Endodermal cell (in vitro differentiated cells): ENCODE measurements at regions not wholly inside any gene's neighbourhood (a gene's known extent, or its start where the extent isn't known, plus 50 kb on each side); places are given as distances from the start of the nearest gene placed in this dataset.

Source experiments
- DNase-seq: peaks from one replicate; pipeline ENCODE4 v3.0.0-alpha.2; 2017
- H3K27ac ChIP-seq: 2 replicates; pipeline ENCODE4 v1.5.1; 2013; ENCODE audit warnings: mild to moderate bottlenecking, low read depth, low read length, moderate library complexity
- H3K27me3 ChIP-seq: 2 replicates; pipeline ENCODE4 v1.6.1; 2013; ENCODE audit warnings: mild to moderate bottlenecking, low read length, moderate library complexity; ENCODE audit not compliant: insufficient read depth, control insufficient read depth, poor library complexity, severe bottlenecking
- H3K36me3 ChIP-seq: 2 replicates; pipeline ENCODE4 v1.7.0; 2013; ENCODE audit warnings: mild to moderate bottlenecking, low read length, moderate library complexity; ENCODE audit not compliant: control insufficient read depth, insufficient read depth
- H3K4me1 ChIP-seq: one replicate; pipeline ENCODE4 v1.7.0; 2013; ENCODE audit warnings: low read length; ENCODE audit not compliant: control insufficient read depth, insufficient read depth
- H3K4me3 ChIP-seq: 2 replicates; pipeline ENCODE4 v1.5.1; 2013; ENCODE audit warnings: mild to moderate bottlenecking, low read length, moderate library complexity
- H3K9ac ChIP-seq: 2 replicates; pipeline ENCODE4 v1.6.1; 2013; ENCODE audit warnings: mild to moderate bottlenecking, low read length, moderate library complexity; ENCODE audit not compliant: poor library complexity, severe bottlenecking; ENCODE audit errors: extremely low read depth
- H3K9me3 ChIP-seq: 2 replicates; pipeline ENCODE4 v1.6.1; 2013; ENCODE audit warnings: mild to moderate bottlenecking, low read length, moderate library complexity; ENCODE audit not compliant: control insufficient read depth
- H3K27ac Mint-ChIP-seq: 2 replicates; pipeline ENCODE4 v1.8.0; 2020; ENCODE audit warnings: mixed read lengths
- H3K27me3 Mint-ChIP-seq: 2 replicates; pipeline ENCODE4 v1.8.0; 2021; ENCODE audit warnings: mild to moderate bottlenecking, mixed read lengths; ENCODE audit not compliant: insufficient read depth
- H3K36me3 Mint-ChIP-seq: 2 replicates; pipeline ENCODE4 v1.8.0; 2020; ENCODE audit warnings: low read depth, mixed read lengths
- H3K4me1 Mint-ChIP-seq: 2 replicates; pipeline ENCODE4 v1.8.0; 2020; ENCODE audit warnings: mixed read lengths
- H3K4me3 Mint-ChIP-seq: 2 replicates; pipeline ENCODE4 v1.8.0; 2020; ENCODE audit warnings: mild to moderate bottlenecking, moderate library complexity, mixed read lengths
- H3K9me3 Mint-ChIP-seq: 2 replicates; pipeline ENCODE4 v1.8.0; 2020; ENCODE audit warnings: mild to moderate bottlenecking, mixed read lengths
- WGBS, 2 experiments: methylation state at CpG; one replicate each; pipeline versions ENCODE4 v1.1.5 to v1.1.7; 2013; ENCODE audit warnings: missing lambda C conversion rate in 2 of 2, mixed read lengths in 1 of 2; ENCODE audit not compliant: insufficient coverage in 1 of 2, insufficient read length in 1 of 2; 5-methylcytosine and 5-hydroxymethylcytosine counted together
- TF ChIP-seq, protein P1 (sequence below): fragments of 200-600 bp; sonication (generic); conservative IDR thresholded peaks from 2 replicates; pipeline ENCODE4 v1.5.0; 2021; ENCODE audit warnings: antibody characterized with exemption, mild to moderate bottlenecking

DNA sequence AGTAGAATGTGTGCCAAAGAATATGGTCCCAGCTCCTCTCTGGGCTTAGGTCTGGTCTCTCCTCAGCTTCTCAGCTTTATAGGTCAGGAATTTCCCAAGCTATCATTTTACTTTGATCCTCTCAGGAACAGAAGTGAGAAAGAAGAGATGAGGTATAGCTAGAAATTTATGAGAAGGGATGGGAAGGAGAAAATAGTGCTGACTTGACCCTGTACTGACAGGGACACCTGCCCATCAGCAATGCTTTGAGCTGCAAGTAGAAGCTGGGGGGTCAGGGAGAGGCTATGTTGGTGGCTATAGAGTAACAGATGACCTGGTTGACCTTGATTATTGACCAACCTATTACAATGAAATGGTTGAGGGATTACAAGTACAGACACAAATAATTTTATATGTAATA, 75.0 kb downstream of the XCL2 start:
- Histone ChIP-seq H3K36me3 (no peaks in the 10 kb centered on the region), H3K9me3 (no peaks in the 10 kb centered on the region), H3K27me3 (no peaks in the 10 kb centered on the region), H3K4me1 (no peaks in the 10 kb centered on the region), H3K27ac (no peak overlapping the region), H3K4me3 (no peak overlapping the region), H3K9ac (no peak overlapping the region)
- Mint-ChIP-seq H3K4me3 (no peak overlapping the region), H3K4me1 (no peaks in the 10 kb centered on the region), H3K9me3 (peaks cover 17% of the 10 kb centered on the region), H3K36me3 (peaks cover 5% of the 10 kb centered on the region), H3K27me3 (no peaks in the 10 kb centered on the region), H3K27ac (no peak overlapping the region)
- no peak for DNase-seq
- TF ChIP-seq, protein P1, sequence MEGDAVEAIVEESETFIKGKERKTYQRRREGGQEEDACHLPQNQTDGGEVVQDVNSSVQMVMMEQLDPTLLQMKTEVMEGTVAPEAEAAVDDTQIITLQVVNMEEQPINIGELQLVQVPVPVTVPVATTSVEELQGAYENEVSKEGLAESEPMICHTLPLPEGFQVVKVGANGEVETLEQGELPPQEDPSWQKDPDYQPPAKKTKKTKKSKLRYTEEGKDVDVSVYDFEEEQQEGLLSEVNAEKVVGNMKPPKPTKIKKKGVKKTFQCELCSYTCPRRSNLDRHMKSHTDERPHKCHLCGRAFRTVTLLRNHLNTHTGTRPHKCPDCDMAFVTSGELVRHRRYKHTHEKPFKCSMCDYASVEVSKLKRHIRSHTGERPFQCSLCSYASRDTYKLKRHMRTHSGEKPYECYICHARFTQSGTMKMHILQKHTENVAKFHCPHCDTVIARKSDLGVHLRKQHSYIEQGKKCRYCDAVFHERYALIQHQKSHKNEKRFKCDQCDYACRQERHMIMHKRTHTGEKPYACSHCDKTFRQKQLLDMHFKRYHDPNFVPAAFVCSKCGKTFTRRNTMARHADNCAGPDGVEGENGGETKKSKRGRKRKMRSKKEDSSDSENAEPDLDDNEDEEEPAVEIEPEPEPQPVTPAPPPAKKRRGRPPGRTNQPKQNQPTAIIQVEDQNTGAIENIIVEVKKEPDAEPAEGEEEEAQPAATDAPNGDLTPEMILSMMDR: no peak

DNA sequence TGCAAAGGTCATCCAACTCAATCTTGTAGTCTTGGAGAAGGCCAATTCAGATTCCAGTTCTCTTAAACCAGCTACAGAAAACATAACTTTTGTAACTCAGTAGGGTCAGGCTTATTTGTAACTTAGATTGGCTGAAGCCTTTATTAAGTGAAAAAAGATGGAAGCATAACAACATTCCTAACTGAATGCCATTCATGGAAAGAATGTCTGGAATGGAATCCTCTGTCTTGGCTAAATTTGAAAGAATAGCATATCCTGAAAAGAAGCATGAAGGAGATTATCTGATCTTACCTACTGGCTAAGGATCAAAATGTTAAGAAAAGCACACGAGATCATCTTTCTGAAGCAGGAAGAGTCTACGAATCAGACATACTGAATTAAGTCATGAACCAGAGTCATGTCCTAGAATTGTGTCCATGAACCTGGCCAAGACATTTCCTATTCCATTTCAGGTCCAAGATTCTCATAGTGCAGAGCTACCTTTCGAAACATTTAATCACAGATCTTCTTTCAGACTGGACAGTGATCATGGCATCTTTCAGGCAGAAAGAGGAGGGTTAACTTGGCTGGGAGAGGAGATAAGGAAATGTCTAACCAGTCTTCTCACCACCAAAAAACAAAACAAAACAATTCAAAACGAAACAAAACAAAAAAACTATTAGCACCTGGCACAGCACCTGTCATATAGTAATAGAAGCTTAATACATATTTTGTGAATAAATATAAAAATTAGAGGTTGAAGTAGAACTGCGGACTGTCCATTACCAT, 75.6 kb downstream of the XCL2 start:
- Histone ChIP-seq H3K27me3 (no peaks in the 10 kb centered on the region), H3K36me3 (no peaks in the 10 kb centered on the region), H3K9me3 (no peaks in the 10 kb centered on the region), H3K4me1 (no peaks in the 10 kb centered on the region), H3K9ac (no peak overlapping the region), H3K27ac (no peak overlapping the region), H3K4me3 (no peak overlapping the region)
- Mint-ChIP-seq H3K9me3 (peaks cover 11% of the 10 kb centered on the region), H3K4me3 (no peak overlapping the region), H3K27ac (no peak overlapping the region), H3K36me3 (no peaks in the 10 kb centered on the region), H3K4me1 (no peaks in the 10 kb centered on the region), H3K27me3 (no peaks in the 10 kb centered on the region)
- DNase-seq: no peak
- TF ChIP-seq, protein P1: no peak
- 88 to 91% methylated on average over 3 to 5 of the region's 5 CpGs for WGBS, 2 experiments

DNA sequence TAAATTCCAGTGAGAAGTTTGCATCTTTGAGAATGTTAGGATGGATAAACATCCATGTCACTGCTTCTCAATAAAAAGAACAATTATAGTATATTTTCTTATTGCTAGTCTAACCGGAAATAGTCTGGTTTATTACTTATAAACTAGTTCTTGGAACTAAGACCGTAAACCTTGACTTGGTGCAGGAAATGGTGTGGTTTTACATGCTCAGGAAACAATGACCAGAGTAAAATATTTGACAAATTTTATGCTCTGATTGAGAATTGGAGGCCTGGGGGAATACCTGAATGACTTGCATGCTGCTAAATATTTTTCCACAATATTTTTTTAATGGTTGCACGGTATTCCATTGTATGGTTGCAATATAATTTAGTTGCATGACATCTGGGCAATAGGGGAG, 76.3 kb downstream of the XCL2 start:
- H3K27me3 Mint-ChIP-seq: no peaks in the 10 kb centered on the region
- 92 to 100% methylated on average over 1 to 3 of the region's 3 CpGs for WGBS, 2 experiments
- no peak for DNase-seq
- Histone ChIP-seq H3K4me3 (no peak overlapping the region), H3K27me3 (no peaks in the 10 kb centered on the region), H3K9ac (no peak overlapping the region), H3K27ac (no peak overlapping the region), H3K4me1 (no peaks in the 10 kb centered on the region), H3K9me3 (no peaks in the 10 kb centered on the region), H3K36me3 (no peaks in the 10 kb centered on the region)
- H3K9me3 Mint-ChIP-seq: peaks cover 3% of the 10 kb centered on the region
- no peaks in the 10 kb centered on the region for H3K36me3 Mint-ChIP-seq
- TF ChIP-seq, protein P1: no peak
- no peaks in the 10 kb centered on the region for H3K4me1 Mint-ChIP-seq
- no peak overlapping the region for H3K27ac Mint-ChIP-seq
- H3K4me3 Mint-ChIP-seq: no peak overlapping the region
